MCF 10A (cell line): ENCODE measurements at regions not wholly inside any gene's neighbourhood (a gene's known extent, or its start where the extent isn't known, plus 50 kb on each side); places are given as distances from the start of the nearest gene placed in this dataset.

Experiments used
- BruUV-seq: library from RNA; stranded (reverse); fragments of 400-500 nt; replicated peaks from 2 replicates; lab custom pipeline; 2021; lab: Mats Ljungman, UMichigan
- CTCF ChIA-PET: fragments of 300-600 bp; sonication (Branson Sonifier 250); formaldehyde crosslinking; extraction: SDS; loops from one replicate; lab custom pipeline; 2021; ENCODE audit warnings: antibody characterized with exemption, inconsistent platforms; lab: Yijun Ruan, JAX
- POLR2A ChIA-PET: fragments of 300-600, 350-650 bp; sonication (Branson Sonifier 250); formaldehyde crosslinking; extraction: SDS; loops from one replicate; lab custom pipeline; 2020; ENCODE audit warnings: antibody characterized with exemption, inconsistent platforms; lab: Yijun Ruan, JAX
- DNase-seq: peaks from one replicate; pipeline ENCODE4 v3.0.0-alpha.2; 2018; ENCODE audit not compliant: unreplicated experiment
- H3K27ac Mint-ChIP-seq: one replicate; pipeline ENCODE4 v1.8.0; 2022; ENCODE audit warnings: mild to moderate bottlenecking, low read depth, mixed read lengths; ENCODE audit not compliant: unreplicated experiment
- H3K27me3 Mint-ChIP-seq: one replicate; pipeline ENCODE4 v1.8.0; 2022; ENCODE audit warnings: mixed read lengths; ENCODE audit not compliant: insufficient read depth, unreplicated experiment
- H3K36me3 Mint-ChIP-seq: one replicate; pipeline ENCODE4 v1.8.0; 2022; ENCODE audit warnings: mild to moderate bottlenecking, moderate library complexity, mixed read lengths; ENCODE audit not compliant: insufficient read depth, unreplicated experiment
- H3K4me1 Mint-ChIP-seq: one replicate; pipeline ENCODE4 v1.8.0; 2022; ENCODE audit warnings: mixed read lengths; ENCODE audit not compliant: insufficient read depth, unreplicated experiment
- H3K4me3 Mint-ChIP-seq: one replicate; pipeline ENCODE4 v1.8.0; 2022; ENCODE audit warnings: mild to moderate bottlenecking, moderate library complexity, mixed read lengths; ENCODE audit not compliant: unreplicated experiment
- H3K9me3 Mint-ChIP-seq: one replicate; pipeline ENCODE4 v1.8.0; 2022; ENCODE audit warnings: mixed read lengths; ENCODE audit not compliant: unreplicated experiment
- CTCF ChIP-seq: fragments of 200-600 bp; IDR thresholded peaks from one replicate; pipeline ENCODE4 v1.8.0; 2022; ENCODE audit warnings: antibody characterized with exemption, mild to moderate bottlenecking; ENCODE audit not compliant: unreplicated experiment
- intact Hi-C: fragments of 100-400 bp; cut with micrococcal nuclease; formaldehyde crosslinking; loops from 2 replicates; pipeline ENCODE4 v1.14.1; 2022

GRCh38 chr10:7483848-7484247 lies 73.0 kb upstream of the SFMBT2 start:
- H3K4me3 Mint-ChIP-seq, result no peak overlapping the region
- ChIA-PET CTCF (interaction anchor here (1.3 kb wide), 1 partner anchor 41 kb away, joined by 3 read pairs; no protein-coding TSS in a partner anchor), POLR2A (no interaction called here)
- peaks cover 5% of the 10 kb centered on the region for H3K9me3 Mint-ChIP-seq
- intact Hi-C loops, result no loop called here
- H3K36me3 Mint-ChIP-seq, result no peaks in the 10 kb centered on the region
- BruUV-seq, result no TSS peak
- no peak for DNase-seq
- H3K4me1 Mint-ChIP-seq, result peaks cover 13% of the 10 kb centered on the region
- H3K27ac Mint-ChIP-seq, result no peak overlapping the region
- H3K27me3 Mint-ChIP-seq, result no peaks in the 10 kb centered on the region
- TF ChIP-seq CTCF, result no peak

DNA sequence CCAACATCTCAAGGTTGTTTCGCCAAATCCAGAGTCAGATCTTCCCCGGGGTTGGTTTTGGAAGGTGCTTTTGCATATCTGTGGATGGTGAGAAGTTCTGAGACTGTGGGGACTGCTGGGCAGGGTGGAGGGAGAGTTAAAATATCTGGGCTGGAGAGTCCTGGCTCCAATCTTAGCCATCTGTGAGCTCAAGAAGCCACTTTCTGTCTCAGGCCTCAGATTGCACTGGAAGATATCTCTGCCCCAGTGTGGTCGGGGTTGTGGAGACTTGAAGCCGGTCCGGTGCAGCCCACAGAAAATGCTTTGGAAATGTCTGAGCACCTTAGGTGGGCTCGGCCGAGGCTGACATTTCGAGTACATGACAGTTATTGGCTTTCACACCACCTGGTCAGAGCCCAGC lies 72.2 kb upstream of the SFMBT2 start:
- no peak for DNase-seq
- peaks cover 5% of the 10 kb centered on the region for H3K9me3 Mint-ChIP-seq
- H3K27me3 Mint-ChIP-seq, result no peaks in the 10 kb centered on the region
- no peak overlapping the region for H3K27ac Mint-ChIP-seq
- intact Hi-C loops, result no loop called here
- ChIA-PET CTCF (no interaction called here), POLR2A (no interaction called here)
- no peak for TF ChIP-seq CTCF
- H3K4me3 Mint-ChIP-seq, result no peak overlapping the region
- BruUV-seq, result no TSS peak
- H3K36me3 Mint-ChIP-seq, result no peaks in the 10 kb centered on the region
- peaks cover 5% of the 10 kb centered on the region for H3K4me1 Mint-ChIP-seq

GRCh38 chr10:7481368-7481765 lies 70.5 kb upstream of the SFMBT2 start:
- ChIA-PET POLR2A (no interaction called here), CTCF (no interaction called here)
- TF ChIP-seq CTCF, result no peak
- no peaks in the 10 kb centered on the region for H3K27me3 Mint-ChIP-seq
- no peak overlapping the region for H3K4me3 Mint-ChIP-seq
- DNase-seq, result no peak
- BruUV-seq, result no TSS peak
- no peak overlapping the region for H3K27ac Mint-ChIP-seq
- no peaks in the 10 kb centered on the region for H3K36me3 Mint-ChIP-seq
- no peaks in the 10 kb centered on the region for H3K9me3 Mint-ChIP-seq
- H3K4me1 Mint-ChIP-seq, result no peaks in the 10 kb centered on the region
- intact Hi-C loops, result no loop called here

GRCh38 chr10:7480742-7481367 lies 70.0 kb upstream of the SFMBT2 start:
- Mint-ChIP-seq H3K36me3 (no peaks in the 10 kb centered on the region), H3K4me1 (no peaks in the 10 kb centered on the region), H3K27ac (no peak overlapping the region), H3K27me3 (no peaks in the 10 kb centered on the region), H3K9me3 (no peaks in the 10 kb centered on the region), H3K4me3 (no peak overlapping the region)
- no peak for TF ChIP-seq CTCF
- no TSS peak for BruUV-seq
- no peak for DNase-seq
- ChIA-PET POLR2A (no interaction called here), CTCF (no interaction called here)
- intact Hi-C loops, result no loop called here
